ENCODE measurements at regions not wholly inside any gene's neighbourhood (a gene's known extent, or its start where the extent isn't known, plus 50 kb on each side); places are given as distances from the start of the nearest gene placed in this dataset.

- Mint-ChIP-seq H3K27me3 (ENCODE audit: unreplicated experiment) (no peaks in the 10 kb centered on the region), H3K4me3 (ENCODE audit: unreplicated experiment) (no peak overlapping the region), H3K4me1 (ENCODE audit: unreplicated experiment) (no peaks in the 10 kb centered on the region), H3K9me3 (ENCODE audit: unreplicated experiment) (no peaks in the 10 kb centered on the region), H3K27ac (ENCODE audit: unreplicated experiment) (no peak overlapping the region), H3K36me3 (ENCODE audit: low read depth, unreplicated experiment) (peaks cover 4% of the 10 kb centered on the region)
- no peak for DNase-seq (ENCODE audit: low spot score)
- TF ChIP-seq, protein P1, sequence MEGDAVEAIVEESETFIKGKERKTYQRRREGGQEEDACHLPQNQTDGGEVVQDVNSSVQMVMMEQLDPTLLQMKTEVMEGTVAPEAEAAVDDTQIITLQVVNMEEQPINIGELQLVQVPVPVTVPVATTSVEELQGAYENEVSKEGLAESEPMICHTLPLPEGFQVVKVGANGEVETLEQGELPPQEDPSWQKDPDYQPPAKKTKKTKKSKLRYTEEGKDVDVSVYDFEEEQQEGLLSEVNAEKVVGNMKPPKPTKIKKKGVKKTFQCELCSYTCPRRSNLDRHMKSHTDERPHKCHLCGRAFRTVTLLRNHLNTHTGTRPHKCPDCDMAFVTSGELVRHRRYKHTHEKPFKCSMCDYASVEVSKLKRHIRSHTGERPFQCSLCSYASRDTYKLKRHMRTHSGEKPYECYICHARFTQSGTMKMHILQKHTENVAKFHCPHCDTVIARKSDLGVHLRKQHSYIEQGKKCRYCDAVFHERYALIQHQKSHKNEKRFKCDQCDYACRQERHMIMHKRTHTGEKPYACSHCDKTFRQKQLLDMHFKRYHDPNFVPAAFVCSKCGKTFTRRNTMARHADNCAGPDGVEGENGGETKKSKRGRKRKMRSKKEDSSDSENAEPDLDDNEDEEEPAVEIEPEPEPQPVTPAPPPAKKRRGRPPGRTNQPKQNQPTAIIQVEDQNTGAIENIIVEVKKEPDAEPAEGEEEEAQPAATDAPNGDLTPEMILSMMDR (IDR thresholded peaks at IDR 0.05; ENCODE audit: unreplicated experiment), result no peak
Measured at GRCh38 chr12:60947533-60947932, 1312.7 kb upstream of the USP15 start.

GRCh38 chr12:60967128-60967527 is 1293.1 kb upstream of the USP15 start:
- H3K36me3 Mint-ChIP-seq (ENCODE audit: low read depth, unreplicated experiment), result no peaks in the 10 kb centered on the region
- no peak overlapping the region for H3K4me3 Mint-ChIP-seq (ENCODE audit: unreplicated experiment)
- no peaks in the 10 kb centered on the region for H3K27me3 Mint-ChIP-seq (ENCODE audit: unreplicated experiment)

DNA sequence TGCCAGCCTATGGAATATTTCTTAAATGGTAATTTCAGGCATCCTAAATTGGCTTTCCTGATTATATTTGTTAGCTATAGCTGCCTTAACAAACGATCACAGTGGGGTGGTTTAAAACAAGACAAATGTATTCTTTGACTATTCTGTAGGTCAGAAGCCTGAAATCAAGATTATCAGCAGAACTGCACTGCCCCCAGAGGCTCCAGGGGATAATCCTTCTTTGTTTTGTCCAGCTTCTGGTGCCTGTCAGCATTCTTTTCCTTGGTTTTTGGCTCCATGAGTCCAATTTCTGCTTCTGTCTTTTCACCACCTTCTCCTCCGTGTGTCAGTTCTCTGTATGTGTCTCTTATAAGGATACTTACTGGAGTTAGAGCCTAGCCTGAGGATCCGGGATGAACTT is 1282.2 kb upstream of the USP15 start:
- TF ChIP-seq, protein P1 (IDR thresholded peaks at IDR 0.05; ENCODE audit: unreplicated experiment), result no peak
- no peak overlapping the region for H3K4me3 Mint-ChIP-seq (ENCODE audit: unreplicated experiment)
- no peak for DNase-seq (ENCODE audit: low spot score)
- peaks cover 6% of the 10 kb centered on the region for H3K4me1 Mint-ChIP-seq (ENCODE audit: unreplicated experiment)
- H3K27me3 Mint-ChIP-seq (ENCODE audit: unreplicated experiment), result no peaks in the 10 kb centered on the region
- no peaks in the 10 kb centered on the region for H3K9me3 Mint-ChIP-seq (ENCODE audit: unreplicated experiment)
- no peaks in the 10 kb centered on the region for H3K36me3 Mint-ChIP-seq (ENCODE audit: low read depth, unreplicated experiment)
- no peak overlapping the region for H3K27ac Mint-ChIP-seq (ENCODE audit: unreplicated experiment)

More at GRCh38 chr12:60967128-60967527, 1293.1 kb upstream of the USP15 start:
- DNase-seq (ENCODE audit: low spot score), result no peak
- Mint-ChIP-seq H3K4me1 (ENCODE audit: unreplicated experiment) (no peaks in the 10 kb centered on the region), H3K9me3 (ENCODE audit: unreplicated experiment) (no peaks in the 10 kb centered on the region), H3K27ac (ENCODE audit: unreplicated experiment) (no peak overlapping the region)
- TF ChIP-seq, protein P1 (IDR thresholded peaks at IDR 0.05; ENCODE audit: unreplicated experiment), result no peak

GRCh38 chr12:60980558-60980957 is 1279.6 kb upstream of the USP15 start:
- H3K27me3 Mint-ChIP-seq (ENCODE audit: unreplicated experiment), result peaks cover 1% of the 10 kb centered on the region
- no peaks in the 10 kb centered on the region for H3K36me3 Mint-ChIP-seq (ENCODE audit: low read depth, unreplicated experiment)
- no peak for DNase-seq (ENCODE audit: low spot score)
- peak overlapping the region; percentile 50 for H3K27ac Mint-ChIP-seq (ENCODE audit: unreplicated experiment)
- peaks cover 6% of the 10 kb centered on the region for H3K4me1 Mint-ChIP-seq (ENCODE audit: unreplicated experiment)
- H3K4me3 Mint-ChIP-seq (ENCODE audit: unreplicated experiment), result no peak overlapping the region
- TF ChIP-seq, protein P1 (IDR thresholded peaks at IDR 0.05; ENCODE audit: unreplicated experiment), result no peak
- no peaks in the 10 kb centered on the region for H3K9me3 Mint-ChIP-seq (ENCODE audit: unreplicated experiment)

- Mint-ChIP-seq H3K4me3 (ENCODE audit: unreplicated experiment) (no peak overlapping the region), H3K9me3 (ENCODE audit: unreplicated experiment) (no peaks in the 10 kb centered on the region), H3K4me1 (ENCODE audit: unreplicated experiment) (peaks cover 6% of the 10 kb centered on the region), H3K36me3 (ENCODE audit: low read depth, unreplicated experiment) (no peaks in the 10 kb centered on the region), H3K27me3 (ENCODE audit: unreplicated experiment) (peaks cover 1% of the 10 kb centered on the region), H3K27ac (ENCODE audit: unreplicated experiment) (no peak overlapping the region)
- TF ChIP-seq, protein P1 (IDR thresholded peaks at IDR 0.05; ENCODE audit: unreplicated experiment), result no peak
- no peak for DNase-seq (ENCODE audit: low spot score)
Measured at GRCh38 chr12:60981473-60981872, 1278.7 kb upstream of the USP15 start.

Data from endothelial cell (in vitro differentiated cells).